SH-SY5Y (cell line): ENCODE measurements at regions not wholly inside any gene's neighbourhood (a gene's known extent, or its start where the extent isn't known, plus 50 kb on each side); places are given as distances from the start of the nearest gene placed in this dataset.

Experiments used
- GATA2 ChIP-seq: IDR thresholded peaks from 2 replicates; pipeline ENCODE4 v1.6.1; 2011; ENCODE audit warnings: mild to moderate bottlenecking, low read depth, low read length
- GATA3 ChIP-seq: IDR thresholded peaks from 2 replicates; pipeline ENCODE4 v1.6.1; 2011; ENCODE audit warnings: low read depth, mild to moderate bottlenecking, low read length, moderate library complexity

DNA sequence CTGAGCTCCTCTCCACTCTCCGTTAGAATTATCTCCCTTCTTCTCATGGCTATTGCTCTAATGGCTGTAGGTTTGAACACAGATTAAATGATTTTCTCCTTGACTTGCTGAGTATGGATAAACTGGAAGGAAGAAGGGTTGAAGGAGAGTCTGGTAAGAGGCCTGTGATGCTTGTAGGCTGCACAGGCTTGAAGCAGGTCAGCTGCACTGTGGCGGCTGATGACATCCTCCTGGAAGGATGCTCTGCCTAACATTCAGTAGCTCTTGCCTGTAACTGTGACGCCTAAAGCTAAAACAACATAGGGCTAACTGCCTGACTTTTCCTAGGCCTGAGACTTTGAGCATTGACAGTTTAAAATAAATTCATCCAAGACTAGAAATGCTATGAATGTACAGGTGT, 166.3 kb downstream of the MREG start:
- no peak for TF ChIP-seq GATA2
- TF ChIP-seq GATA3, result no peak

DNA sequence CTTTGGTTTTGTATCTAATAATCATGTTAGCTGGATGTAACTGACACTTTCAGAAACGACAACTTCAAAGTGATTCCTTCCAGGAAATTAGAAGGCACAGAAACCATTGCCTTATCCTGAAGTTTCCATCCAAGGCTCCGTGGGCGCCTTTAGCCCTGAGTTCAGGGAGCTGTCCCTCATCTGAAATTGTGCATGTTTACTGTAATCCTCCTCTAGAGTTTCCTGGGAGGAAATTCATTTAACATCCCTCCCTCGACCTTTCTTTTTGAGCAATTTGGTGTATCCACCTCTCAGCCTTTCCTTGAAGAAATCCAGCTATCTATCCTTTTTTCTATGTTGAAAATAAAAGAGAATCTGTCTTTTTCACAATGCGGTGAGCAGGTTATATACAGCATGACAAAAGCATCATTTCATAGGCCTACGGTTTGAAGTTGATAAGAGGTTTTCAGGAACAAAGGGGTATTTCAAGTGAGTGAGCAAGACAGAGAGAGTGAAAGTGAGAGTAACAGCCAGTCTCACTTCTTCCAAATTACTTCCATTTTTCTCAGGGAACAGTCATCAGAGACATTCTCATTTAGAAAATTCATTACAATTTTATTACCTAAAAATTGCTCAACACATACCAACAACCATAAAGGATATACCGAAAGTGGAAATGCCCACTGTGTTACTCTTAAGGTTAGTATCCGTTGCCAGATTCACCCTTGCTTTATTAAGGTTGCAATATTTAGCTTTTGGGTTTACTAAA, 167.3 kb downstream of the MREG start:
- no peak for TF ChIP-seq GATA2
- no peak for TF ChIP-seq GATA3

DNA sequence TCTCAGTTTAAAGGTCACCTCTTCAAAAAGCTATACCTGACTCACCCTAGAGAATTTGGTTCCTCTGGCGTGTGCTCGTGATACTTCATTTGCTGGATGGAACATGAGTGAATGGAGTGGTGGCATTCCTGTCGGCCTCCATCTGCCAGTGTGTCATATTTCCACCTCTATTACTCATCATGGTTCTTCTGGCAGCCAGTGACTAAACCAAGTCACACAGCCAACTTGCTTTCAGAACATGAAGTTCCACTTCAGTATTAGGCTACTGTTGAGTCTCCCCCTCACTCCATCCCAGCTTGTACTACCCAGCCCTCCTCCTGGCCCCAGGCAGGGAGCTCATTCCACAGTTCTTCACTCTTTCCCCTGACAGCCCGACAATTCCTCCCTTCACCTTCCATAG, 169.8 kb downstream of the MREG start:
- no peak for TF ChIP-seq GATA2
- TF ChIP-seq GATA3, result no peak

- TF ChIP-seq GATA2, result no peak
These were observed 172.1 kb downstream of the MREG start for GRCh38 chr2:215841175-215841816.

DNA sequence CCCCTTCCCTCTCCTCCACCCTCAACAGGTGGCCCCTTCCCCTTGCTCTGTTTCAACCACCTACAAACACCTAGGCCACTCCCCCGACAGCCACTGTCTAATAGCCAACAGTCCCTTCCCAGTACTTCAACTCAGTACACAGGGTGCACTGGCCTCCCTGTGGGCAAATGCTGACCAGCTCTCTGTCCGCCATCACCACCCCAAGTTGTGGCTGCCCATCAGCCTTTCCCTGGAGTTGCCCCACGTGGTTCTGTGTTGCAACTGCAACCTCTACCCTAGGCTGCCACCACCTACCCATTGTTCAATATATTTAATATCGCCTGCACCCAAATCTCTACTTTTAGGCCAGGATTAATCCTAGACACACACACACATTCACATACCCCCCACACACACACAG, 173.5 kb downstream of the MREG start:
- TF ChIP-seq GATA3 (no peak), GATA2 (no peak)

DNA sequence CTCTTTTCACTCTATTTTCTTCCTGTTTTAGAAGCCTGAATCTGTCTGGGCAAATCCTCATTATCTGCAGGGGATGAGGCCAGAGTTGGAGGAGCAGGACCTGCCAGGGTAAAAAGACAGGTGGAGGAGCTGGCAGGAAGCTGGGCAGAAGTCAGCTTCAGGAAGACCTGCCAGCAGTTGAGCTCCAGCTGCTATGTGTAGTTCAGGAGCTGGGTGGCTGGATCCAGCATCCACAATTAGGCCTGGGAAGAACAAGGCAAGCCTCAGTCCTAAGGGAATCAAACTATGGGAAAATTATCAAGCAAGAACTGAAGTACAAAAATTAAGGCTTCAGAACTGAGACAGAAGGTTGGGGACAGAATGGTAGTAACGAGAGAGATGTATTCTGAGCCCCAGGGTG, 174.0 kb downstream of the MREG start:
- TF ChIP-seq GATA3 (no peak), GATA2 (no peak)

DNA sequence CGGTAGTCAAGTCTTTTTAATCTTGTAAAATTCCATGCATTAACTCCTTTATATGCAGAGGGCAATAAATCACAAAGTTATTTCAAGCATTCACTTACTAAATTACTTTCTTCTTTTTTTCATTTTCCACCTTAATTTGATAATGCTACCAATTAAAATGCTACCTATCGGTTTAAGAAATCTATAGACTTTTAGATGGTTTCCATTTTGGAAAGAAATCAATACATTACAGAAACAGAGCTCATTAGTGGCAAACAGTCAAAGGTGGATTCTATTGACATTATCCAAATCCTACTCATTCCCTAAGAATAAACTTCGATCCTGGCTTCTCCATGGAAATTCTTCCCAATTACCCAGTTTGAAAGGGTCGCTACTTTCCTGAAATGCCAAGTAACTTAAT, 176.5 kb downstream of the MREG start:
- TF ChIP-seq GATA3 (no peak), GATA2 (no peak)

- TF ChIP-seq GATA3, result no peak
- no peak for TF ChIP-seq GATA2
These were observed 177.7 kb downstream of the MREG start for GRCh38 chr2:215835657-215836056.

DNA sequence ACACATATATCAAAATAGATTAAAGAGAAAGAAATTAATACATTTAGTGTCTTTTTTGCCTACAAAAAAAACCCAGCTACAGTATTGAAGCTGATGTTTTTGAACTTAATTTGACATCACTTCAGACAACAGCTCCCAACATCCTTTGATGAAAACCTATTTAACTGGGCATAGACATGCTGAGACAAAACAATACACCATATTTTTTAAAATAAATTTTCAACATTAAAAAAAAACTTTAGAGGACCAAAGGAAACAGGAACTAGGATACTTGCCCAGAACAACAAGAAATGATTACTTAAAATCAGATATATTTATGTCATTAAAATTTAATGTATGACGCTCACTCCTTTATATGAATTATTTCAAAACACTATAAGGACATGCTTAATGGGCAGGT, 178.1 kb downstream of the MREG start:
- TF ChIP-seq GATA3 (no peak), GATA2 (no peak)

DNA sequence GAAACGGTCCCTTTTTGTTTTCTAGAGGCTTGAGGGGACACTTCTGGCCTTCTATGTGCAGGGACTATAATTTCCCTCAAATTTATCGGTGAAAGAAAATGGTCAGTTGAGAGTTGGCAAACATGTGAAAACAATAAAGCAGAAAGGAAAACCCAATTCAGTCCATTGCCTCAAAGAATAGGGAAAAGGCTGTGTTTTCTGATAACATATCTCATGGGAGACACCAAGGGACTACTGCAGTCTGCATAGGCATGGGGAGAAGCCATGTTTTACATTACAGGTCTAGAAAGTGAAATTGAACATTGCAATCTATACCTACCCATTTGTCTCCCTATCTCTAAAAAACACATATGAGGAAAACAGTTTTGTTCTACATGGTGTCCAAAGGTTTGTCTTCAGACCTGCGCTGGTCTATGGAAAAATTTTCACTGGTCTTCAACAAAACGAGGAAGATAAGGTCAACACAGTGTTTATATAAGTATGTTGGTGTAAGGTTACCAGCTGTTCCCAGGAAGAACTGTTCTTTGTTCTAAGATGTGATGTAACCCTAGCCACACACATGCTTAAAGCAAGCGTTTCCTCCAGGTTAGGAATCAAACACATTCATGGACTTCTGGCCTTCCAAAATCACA, 179.7 kb downstream of the MREG start:
- no peak for TF ChIP-seq GATA3
- TF ChIP-seq GATA2, result no peak

DNA sequence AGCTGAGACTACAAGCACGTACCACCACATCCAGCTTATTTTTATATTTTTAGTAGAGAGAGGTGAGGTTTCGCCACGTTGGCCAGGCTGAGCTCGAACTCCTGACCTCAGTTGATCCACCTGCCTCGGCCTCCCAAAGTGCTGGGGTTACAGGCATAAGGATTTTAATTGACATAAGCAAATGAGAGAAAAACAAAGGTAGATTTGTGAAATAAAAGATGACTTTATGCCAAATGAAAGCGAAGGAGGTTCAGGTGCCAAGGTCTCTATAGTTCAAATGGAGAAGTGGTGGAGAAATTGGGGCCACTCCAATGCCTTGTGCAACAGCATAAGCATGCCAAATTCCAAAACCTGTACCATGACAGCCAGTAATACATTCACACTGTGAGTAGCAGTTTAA, 180.6 kb downstream of the MREG start:
- no peak for TF ChIP-seq GATA2
- no peak for TF ChIP-seq GATA3

DNA sequence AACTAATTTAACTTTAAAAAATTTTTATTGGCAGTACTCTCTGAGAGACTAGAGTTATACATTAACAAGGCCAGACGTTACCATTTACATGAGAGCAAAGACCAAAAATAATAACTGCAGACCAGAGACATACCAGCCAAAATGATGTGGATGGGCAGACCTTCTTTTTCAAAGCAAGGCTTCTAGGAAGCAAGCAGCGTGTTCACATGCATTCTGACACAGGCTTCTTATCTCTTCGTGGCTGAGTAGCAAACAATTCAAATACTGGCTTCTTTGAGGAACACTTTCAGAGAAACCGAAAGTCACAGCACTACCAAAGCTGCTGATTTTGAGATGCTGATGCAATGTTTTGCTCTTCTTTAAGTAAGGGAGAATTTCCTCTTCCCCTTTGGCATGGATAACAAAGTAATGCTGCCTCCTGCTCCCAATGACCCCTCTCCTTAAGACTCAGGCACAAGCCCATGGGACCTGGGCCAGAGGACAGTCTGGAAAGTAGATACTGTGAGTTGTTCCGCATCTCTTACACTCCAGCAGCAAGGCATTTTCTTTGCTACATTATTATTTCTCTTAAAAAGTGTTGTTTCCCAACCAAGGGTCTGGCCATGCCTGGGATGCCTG, 181.9 kb downstream of the MREG start:
- TF ChIP-seq GATA2, result no peak
- TF ChIP-seq GATA3, result no peak

DNA sequence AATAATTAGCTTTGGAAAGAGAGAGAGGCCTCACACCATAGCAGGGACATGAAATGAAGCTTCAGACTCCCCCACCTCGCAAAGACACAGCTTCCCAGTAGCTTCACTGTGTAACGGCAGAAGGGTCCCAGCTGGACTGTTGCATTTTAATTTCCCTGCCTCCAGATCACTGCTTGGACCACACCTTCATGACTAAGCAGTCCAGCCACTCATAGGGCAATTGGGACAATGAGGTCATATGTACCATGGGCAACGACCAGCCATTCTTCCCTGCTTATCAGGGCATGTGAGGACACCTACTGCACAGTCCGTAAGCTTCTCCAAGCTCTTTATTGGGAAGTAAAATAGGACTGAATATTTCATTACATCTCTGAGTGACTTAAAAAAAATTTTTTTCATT, 183.0 kb downstream of the MREG start:
- TF ChIP-seq GATA2 (no peak), GATA3 (no peak)

DNA sequence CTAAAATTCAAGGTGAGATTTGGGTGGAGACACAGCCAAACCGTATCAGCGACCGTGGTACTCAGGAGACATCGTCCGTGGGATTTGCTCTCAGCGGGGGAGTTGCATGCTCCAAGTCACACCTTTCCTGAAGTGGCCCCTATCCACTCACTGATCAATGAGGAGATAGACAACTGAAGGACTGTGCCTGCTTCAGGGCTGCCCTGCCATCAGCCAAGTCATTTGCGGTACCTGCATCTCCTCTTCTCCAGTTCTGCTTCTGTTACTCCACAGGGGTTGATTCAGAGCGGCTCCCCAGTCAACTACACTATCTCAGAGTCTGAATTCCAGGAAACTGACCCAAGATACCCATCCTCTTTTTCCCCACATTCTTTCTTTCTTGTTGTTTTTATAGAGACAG, 184.1 kb downstream of the MREG start:
- TF ChIP-seq GATA2 (no peak), GATA3 (no peak)
